SH-SY5Y (cell line): ENCODE measurements at regions not wholly inside any gene's neighbourhood (a gene's known extent, or its start where the extent isn't known, plus 50 kb on each side); places are given as distances from the start of the nearest gene placed in this dataset.

Experiments
- GATA2 ChIP-seq: IDR thresholded peaks from 2 replicates; pipeline ENCODE4 v1.6.1; 2011; ENCODE audit warnings: mild to moderate bottlenecking, low read depth, low read length
- GATA3 ChIP-seq: IDR thresholded peaks from 2 replicates; pipeline ENCODE4 v1.6.1; 2011; ENCODE audit warnings: low read depth, mild to moderate bottlenecking, low read length, moderate library complexity

DNA sequence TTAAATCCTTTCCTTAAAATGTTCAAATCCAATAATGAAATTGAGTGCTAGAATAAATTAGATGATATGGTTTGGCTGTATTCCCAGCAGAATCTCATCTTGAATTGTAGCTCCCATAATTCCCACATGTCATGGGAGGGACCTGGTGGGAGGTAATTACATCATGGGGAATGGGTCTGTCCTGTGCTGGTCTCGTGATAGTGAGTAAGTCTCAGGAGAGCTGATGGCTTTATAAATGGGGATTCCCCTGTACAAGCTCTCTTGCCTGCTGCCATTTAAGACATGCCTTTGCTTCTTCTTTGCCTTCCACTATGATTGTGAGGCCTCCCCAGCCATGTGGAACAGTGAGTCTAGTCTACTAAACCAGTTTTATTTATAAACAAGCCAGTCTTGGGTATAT, 508.5 kb downstream of the ETNK1 start:
- TF ChIP-seq GATA2 (no peak), GATA3 (no peak)

DNA sequence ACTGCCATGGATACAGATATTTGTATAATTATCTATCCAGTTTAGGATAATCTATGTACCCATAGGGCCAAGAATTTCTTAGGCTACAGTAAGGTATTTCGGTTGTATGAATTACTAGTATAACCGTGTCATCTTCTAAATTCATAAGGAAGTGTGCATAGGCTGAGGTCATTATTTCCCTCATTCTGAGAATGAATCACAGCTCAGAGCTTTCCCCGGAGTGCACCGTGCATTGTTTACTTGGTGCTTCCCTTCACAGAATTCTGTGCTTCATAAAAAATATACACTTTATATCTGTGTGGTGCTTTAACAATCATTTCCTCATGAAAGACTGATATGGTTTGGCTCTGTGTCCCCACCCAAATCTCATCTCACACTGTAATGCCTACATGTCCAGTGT, 514.1 kb downstream of the ETNK1 start:
- TF ChIP-seq GATA2, result no peak
- TF ChIP-seq GATA3, result no peak

DNA sequence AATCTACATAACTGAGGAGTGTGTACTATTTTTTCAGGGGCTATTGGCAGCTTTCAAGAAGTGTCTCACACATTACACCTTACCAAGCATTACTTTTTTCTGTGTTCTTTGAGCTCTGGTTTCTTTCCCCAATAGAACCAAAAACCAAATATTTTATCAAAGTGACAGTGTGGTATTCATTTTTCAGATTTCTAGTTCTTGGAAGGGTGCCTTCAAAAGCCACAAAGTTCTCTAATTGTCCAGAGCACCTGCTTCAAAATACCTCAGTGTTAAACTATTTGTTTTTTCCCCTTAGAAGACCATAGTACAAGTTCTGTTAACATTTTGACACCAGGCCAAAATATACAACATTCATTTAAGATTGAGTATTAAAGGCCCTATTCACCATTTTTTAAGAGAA, 515.7 kb downstream of the ETNK1 start:
- TF ChIP-seq GATA3 (no peak), GATA2 (no peak)

DNA sequence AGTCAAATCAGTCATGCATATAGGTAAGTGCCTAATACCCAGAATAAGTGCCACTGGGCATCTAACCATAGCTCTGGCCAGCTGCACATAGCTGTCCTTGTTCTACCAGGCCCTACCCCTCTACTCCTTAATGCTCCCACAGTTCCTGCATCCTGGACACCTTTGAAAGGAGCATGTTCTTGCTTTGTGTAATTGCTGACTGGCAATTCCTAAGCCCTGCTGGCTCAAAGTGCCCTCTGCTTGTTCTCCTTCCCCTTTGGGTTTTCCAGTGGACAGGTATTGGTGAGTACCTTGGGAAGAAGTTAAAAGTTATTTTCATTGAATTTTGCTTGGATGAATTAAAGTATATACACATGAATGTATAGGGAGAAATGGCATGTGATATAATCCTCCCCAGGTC, 516.4 kb downstream of the ETNK1 start:
- TF ChIP-seq GATA2 (no peak), GATA3 (no peak)

DNA sequence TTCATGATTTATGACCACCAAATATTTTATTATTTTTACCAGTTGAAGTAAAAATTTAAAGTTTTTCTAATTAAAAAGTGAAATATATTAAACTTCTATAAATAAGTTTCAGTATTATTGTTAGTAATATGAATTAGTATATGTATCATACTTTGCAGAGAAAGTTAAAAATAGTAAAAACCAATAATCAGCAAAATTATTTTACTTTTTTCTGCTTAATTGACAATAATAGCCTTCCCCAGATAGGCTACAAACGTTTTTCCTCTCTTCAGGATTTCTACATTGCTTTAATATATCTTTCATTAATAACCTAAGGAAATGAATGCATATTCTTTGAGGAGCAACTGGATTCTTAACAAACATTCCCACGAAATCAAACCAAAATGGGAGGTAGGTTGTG, 543.5 kb downstream of the ETNK1 start:
- TF ChIP-seq GATA2 (no peak), GATA3 (no peak)

DNA sequence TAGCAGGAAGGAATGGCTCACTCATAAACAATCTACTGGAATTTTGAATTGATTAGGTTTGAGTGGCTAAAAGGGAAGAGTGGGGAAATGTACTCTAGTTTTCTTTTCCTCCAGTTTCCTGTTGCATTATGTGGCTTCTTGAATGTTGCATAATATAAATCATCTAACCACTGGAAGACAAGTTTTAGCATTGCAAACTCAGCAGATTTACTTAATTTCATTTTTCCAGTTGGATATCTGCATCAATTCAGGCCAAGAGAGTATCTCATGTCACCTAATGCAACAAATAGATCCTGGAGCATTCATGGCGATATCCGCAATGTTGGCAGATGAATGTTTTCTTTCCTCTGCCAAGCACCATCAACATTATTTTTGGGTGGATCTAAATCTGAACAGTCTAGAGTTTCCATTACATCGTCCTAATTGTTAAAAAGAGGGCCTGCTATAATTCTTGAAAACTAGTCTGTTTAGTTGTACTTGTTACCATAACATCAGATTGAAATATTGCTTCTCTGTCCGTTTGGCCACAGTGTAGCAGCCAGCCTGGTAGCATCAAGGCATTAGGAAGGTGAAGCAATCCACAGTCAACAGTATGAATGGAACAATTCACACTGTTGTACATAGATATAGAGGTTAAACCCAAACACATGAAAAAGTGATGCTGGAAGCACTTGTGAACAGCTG, 544.2 kb downstream of the ETNK1 start:
- TF ChIP-seq GATA2 (no peak), GATA3 (no peak)

DNA sequence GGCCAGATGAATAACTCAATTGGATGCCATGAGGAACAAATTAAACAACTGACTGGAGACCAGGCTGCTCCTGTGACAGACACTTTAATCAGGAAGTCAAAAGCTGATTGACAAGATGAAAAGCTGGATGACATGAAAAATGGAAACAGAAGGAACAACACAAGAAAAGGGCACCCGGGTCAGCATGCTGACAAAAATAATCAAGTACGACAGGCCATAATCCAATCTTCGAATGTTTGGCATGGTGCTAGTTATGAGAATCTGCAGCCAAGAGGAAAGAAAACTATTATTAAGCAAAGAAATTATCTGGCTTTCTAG, 544.7 kb downstream of the ETNK1 start:
- TF ChIP-seq GATA2 (no peak), GATA3 (no peak)

DNA sequence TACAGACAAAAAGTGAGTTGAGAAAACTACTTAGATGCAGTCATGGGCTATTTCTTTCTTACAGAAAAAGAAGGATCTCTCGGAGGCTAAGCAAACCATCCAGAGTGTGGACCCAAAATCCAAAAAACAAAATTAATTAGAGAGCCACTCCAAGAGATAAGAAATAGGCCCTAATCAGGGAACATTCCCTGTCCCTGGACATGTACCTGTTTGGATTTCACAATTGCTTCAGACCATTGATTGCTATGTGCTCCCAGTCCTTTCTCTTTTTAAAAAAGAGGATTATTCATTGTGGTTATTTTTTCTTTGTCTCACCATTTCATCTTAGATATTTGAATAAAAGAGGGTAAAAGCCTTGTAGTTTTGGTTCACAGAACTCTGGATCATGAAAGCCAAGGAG, 549.9 kb downstream of the ETNK1 start:
- TF ChIP-seq GATA2 (no peak), GATA3 (no peak)

DNA sequence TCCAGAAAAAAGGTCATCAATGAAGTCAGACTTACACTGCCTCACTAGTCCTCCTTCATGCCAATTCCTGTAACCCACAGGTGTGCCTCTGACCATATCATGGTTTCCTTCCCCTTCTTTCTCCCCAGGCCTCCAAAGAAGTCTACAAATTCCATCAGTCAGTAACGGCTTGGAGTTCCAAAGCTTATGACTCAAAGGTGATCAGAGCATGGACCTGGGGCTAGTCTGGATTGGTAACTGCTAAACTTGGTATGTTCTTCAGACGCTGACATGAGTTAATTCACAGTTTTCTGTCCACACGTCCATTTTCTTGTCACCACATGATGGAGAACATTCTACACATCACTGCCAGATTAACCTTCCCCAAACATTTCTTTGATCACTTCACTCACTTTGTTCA, 560.4 kb downstream of the ETNK1 start:
- TF ChIP-seq GATA3 (no peak), GATA2 (no peak)

DNA sequence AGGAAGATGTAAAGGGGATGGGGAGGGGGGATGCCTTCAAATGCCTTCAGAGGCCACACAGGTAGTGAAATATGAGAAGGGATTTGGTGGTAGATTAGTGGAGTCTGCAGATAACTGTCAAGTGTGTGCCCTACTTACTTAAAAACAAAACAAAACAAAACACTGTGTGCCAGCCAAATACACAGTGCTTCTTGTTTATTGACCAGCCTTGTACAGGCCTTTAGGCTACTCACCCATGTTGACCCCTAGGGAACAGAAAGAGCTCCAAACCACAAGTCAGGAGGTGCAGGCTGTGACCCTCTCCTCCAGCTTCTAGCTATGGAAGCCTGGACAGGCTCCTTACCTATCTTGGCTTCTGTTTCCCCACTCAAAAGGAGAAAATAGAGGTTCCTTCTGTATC, 562.0 kb downstream of the ETNK1 start:
- TF ChIP-seq GATA2, result no peak
- no peak for TF ChIP-seq GATA3

DNA sequence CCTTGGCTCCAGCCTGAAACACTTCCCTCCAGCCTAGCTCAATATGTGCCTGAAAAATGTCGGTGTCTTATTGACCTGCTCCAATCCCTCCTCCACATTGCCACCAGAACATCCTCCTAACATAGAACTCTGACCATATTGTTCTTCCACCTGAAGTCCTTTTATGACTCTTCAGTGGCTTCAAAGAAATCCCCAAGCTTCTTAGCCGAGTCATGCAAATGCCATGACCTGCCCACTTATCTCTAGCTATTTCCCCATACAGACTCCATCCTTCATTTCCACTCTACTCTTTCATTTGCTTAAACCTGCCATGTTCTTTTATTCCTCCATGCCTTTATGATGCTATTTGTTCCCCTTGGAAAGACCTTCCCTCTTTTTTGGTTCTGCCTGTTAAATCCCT, 568.6 kb downstream of the ETNK1 start:
- TF ChIP-seq GATA3, result no peak
- no peak for TF ChIP-seq GATA2

DNA sequence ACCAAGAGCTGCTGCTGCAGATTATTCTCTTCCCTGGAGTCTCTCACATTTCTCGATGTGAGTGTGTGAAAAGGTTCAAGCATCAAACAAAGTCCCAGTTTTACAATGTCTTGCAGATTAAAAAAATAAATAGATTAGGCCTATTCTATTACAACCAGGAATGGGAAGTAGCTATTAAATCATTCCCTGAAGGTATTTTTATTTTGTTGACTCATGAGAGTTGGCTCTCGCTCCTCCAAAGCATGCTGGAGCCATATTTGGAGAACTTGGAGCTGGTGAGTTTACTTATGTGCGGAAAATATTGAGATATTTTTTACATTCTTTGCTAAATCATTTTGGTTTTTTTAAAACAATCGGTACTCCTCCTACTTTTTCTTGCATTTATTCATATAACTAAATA, 572.3 kb downstream of the ETNK1 start:
- TF ChIP-seq GATA3 (no peak), GATA2 (no peak)

DNA sequence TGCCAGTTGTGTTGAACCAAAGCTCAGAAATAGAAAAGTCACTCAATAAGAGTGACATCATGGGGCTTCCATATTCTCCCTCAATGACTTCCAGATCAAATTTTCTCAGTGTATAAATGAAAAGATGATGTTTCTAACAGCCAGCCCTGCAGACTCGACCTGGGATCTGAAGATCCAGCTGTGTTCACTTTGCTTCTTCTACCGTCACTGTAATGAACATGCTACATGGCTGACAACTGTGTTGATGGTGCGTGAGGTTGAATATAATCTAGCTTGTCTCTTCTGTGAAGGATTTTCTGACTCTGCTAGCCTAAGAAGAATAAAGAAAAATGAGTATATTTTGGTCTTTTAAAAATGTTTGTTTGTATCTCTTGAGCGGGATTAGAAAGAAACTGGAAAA, 577.8 kb downstream of the ETNK1 start:
- TF ChIP-seq GATA2 (no peak), GATA3 (no peak)

DNA sequence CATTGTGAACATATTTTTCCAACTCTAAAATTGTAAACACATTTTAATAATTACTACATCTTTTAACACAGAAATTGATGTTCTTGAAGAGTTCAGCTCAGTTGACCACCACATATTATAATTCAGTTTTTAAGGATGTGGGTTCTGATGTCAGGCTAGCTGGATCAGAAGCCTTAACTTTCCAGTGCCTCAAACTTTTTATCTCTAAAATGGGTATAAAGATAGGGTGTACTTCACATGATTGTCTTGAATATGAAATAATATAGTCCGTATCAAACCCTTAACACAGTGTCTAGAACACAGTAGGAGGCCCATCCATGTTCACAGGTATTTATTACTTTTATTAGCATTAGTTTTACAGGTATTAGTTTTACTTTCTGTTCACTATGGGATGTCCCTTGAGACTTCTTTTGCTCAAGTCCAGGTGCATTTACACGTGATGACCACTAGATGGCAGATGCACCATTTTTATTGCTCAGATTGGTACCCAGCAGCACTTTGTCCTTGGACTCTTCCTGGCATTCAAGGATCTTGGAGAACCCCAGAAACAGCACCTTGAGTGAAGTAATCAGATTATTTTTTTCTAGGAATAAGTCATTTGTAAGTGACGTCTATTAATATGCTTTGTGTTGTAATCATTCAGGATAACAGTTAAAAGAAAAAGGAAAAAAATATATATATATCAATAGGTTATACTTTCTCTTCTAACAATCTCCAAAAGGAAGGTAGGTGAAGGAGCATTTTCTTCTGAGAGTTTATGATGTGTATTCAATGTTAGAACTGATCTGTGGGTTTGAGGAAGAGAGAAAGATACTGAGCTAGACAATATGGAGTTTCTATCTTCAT, 580.2 kb downstream of the ETNK1 start:
- TF ChIP-seq GATA2 (no peak), GATA3 (no peak)

DNA sequence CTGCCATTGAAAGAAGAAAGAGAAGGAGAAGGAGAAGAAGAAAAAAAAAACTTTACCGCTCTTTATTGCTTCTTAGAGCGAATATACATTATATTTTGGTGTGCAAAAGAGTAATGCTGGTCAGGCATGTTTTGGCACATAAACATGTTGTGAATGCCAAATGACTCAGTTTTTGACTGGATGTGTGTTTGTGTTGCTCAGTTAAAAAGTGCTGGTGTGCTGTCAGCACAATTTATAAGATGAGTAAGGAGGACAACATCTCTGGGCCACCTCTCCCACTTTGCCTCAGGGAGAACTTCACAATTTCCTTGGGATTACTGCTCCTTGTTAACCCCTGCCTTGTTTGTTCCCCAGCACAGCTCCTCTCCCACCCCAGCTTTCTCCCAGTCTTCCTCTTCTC, 584.8 kb downstream of the ETNK1 start:
- TF ChIP-seq GATA2 (no peak), GATA3 (no peak)
